ENCODE measurements at regions not wholly inside any gene's neighbourhood (a gene's known extent, or its start where the extent isn't known, plus 50 kb on each side); places are given as distances from the start of the nearest gene placed in this dataset.

DNA sequence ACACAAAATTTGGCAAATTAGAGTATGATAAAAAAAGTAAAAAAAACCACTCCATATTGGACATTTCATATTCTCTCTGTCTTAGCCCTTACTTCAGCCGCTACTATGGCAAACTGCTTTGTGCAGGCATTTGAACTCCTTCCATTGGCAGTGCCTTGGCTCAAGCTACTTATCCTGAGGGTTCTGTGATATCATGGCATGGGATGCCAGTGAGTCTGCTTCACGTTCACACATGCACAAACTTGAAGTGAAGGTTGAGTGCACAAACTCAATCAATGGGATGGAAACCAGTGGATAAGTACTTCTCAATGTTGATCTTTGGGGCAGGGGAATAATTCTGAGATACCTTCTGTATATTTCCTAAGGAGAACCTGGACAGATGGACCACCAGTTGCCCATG is 117.2 kb downstream of the IL20RB start:
- TF ChIP-seq POLR2A (IDR thresholded peaks at IDR 0.05; ENCODE audit: extremely low read depth, insufficient read length) (no peak), CTCF (IDR thresholded peaks at IDR 0.05; ENCODE audit: low read depth, low read length) (no peak)
